Limb (tissue), 2 donors: ENCODE measurements at regions not wholly inside any gene's neighbourhood (a gene's known extent, or its start where the extent isn't known, plus 50 kb on each side); places are given as distances from the start of the nearest gene placed in this dataset.

Source experiments
- DNase-seq, 2 donors: peaks; one replicate each; pipeline ENCODE4 v3.0.0-alpha.2; 2016; ENCODE audit errors: extremely low spot score in 2 of 2

DNA sequence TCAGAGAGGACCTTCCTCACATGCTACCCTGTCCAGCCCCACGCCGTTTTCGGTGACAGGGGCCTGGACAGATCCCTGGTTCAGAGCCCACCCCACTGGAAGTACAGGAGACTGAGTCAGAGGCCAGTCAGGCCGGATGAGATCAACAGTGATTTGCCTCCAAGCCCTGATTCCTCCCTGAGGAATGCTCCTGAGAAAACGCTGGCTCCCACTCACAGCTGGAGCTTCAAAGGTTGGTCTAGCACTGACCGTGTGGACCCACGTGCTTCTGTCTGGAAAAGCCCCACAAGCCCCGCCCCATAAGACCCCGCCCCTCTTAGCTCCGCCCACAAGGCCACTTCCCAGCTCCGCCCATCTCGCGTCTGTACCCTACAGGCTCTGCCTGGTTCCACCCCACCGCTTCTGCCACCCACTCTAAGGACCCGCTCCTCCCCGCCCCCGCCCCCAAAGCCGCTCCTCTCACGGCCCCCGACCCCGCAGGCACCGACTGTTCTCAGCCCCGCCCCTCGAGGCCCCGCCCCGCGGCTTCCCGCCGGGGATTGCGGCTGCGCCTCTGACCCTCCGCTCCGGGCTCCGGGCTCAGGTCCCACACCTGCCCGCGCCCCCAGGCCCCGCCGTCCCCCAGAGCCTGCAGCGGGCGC lies 64.9 kb upstream of the BHLHE23 start:
- DNase-seq: peak in 1 of 2 donors; percentile 62

DNA sequence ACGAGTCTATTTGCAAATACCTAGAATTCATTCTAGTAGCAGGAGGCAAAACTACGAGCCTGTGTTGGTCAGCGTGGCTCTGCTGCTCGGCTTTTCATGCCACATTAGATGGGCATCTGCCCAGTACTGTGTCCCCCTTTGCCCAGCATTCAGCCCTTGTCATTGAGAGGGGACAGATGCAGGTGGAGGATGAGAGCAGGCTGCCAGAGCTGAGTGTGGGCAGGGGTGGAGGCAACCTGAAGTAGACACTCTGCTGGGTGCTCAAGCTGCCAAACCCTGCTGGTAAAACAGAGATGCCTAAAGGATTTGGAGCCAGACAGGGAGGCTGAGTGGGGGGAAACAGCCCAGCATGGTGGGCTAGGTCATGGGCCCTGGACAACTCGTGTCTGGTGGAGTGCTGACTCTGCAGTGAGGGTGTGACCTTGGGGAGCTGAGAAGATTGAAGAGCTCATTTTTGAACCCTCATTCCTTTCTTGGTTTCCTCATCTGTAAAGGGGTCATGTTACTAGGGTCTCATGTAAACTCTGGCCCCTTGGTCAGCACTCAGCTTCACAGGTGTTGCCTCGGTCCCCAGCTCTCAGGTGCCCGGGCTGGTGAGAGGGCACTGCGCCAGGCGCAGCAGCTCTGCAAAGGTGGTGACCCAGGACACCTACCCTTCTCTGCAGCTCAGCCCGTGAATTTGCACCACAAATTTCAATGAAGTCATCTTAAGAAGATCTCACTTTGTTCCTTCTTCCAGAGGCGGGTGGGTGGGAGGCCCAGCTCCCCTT lies 64.2 kb upstream of the BHLHE23 start:
- DNase-seq: no peak

DNA sequence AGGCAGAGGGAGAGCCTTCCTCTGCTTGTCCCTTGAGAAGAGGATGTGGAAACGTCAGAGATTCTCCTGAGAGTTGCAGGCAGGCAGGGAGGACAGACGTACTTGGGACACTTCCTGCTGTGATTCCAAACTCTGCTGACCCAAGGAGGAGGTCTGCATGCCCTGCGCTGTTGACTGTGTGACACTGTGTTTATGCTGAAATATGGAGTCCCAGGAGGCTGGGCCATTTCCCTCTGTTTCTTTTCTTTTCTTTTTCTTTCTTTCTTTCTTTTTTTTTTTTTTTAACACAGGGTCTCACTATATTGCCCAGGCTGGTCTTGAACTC lies 63.5 kb upstream of the BHLHE23 start:
- DNase-seq: no peak

DNA sequence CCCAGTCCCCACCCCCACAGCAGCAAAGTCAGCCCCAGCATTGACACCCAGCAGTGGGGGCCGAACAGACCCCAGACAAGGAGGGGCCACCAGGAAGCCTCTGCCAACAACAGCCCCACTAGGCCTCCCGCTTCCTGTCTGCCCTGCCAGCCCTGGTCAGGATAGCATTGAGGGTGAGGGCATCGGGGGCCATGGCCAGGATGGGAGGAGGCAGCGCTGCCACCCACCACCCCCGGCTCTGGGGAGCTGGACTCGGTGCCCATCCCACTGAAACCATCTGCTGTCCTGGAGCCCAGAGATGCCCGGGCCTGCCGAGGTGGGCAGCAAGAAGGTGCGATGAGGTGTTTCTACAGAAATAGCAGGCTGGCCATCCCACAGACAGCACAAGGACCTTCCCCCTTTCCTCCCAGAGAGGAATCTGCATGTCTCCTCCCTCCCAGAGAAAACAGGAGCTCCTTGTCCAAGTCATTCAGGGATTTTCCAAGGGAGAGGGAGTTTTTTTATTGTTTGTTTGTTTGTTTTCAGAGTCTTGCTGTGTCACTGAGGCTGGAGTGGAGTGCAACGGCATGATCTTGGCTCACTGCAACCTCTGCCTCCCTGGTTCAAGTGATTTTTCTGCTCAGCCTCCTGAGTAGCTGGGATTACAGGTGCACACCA lies 62.1 kb upstream of the BHLHE23 start:
- DNase-seq: no peak

DNA sequence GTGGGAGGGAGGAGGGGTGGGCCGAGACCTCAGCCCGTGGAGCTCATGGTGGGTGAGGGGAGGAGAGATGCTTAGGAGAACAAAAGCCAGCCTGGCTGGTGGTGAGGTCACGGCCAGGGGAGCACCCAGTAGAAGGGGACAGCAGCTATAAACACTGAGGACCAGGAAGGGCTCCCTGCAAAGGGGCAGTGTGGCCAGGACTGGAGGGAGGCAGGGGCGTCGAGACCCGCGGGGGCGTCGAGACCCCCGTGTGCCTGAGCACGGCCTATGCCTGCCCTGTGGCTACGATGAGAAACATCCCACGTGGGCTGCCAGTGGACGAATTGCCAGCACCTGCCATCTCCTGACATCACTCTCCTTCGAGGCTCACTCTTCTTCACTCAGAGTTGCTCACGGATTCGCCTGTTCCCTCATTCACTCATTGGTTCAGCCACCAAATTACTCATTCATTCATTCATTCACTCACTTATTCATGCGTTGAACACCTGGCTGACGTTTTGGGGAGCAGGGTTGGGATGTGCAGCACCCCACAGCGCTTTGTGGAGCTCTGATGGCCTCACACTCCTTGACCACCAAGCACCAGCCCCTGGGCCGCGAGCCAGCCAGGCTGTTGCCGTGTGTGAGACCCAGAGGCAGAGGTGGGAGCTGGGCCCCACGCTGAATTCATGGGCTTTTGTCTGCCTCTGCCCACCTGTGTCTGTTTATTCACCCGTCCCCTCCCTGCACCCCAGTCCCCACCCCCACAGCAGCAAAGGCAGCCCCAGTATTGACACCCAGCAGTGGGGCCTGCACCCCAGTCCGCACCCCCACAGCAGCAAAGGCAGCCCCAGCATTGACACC lies 61.2 kb upstream of the BHLHE23 start:
- DNase-seq: no peak

DNA sequence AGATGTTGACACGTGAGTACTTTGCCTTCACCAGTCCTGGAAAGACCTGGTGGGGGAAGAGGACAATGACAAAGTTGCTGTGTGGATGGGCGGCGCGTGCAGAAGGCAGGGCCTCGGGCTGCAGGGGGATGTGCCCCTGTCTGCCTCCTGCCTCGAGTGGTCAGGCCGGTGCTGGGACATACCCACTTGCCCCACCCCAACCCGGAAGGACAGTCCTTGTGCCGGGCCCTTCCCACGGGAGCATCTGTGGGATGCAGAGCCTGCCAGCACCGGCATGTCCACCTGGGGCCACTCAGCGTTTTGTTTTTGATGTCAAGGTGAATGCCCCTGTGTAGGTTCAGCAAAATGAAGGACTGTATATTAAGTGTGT lies 60.5 kb upstream of the BHLHE23 start:
- DNase-seq: no peak

DNA sequence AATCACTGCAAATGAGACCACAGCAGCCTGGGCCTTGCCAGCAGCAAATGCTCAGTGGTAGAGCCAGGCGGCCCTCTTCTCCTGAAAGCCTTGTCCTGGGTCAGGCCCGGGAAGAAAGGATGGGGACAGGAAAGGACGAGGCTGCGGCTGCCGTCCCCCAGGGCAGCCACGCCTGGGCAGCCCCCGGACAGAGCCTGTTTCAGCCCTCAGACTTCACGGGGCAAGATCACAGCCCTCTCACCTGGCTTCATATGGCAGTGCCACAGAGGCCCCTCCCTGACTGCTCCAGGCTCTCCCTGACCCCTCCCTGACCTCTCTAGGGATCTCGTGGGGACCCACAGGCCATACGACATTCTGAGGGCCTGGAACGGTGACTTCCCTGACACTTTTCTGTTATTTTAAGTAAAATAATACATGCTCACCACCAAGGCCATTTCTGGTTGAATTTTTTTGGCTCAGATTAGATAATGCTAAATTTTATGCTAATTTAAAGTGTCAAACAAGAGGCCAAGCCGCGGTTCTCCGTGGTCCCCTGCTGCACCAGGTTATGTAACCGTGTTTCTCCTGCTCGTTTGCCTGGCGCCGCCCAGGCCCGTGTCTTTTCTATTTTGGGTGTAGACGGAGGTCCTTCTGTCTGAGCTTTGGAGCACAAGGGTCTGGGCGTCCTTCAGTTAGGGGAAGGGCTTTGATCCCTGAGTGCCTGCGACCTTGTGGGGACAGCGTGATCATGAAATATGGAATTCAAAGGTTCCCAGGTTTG lies 59.9 kb upstream of the BHLHE23 start:
- no peak for DNase-seq

DNA sequence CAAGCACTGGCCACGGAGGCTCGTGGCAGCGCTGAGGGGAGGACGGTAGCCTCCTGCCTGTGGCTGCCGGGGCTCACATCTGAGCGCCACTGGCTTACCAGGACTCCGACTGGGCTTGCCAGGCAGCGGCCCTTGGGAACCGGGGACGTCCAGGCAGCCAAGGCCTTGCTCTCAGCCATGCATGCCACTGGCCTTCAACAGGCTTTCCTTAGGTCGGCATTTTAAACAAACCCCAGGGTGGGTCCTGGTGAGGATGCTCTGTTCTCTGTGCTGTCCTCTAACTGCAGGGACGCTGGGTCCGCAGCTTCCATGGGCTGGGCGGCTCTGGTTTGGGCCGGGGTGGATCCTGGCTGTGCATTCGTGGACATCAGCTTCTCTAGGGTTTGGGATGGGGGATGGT lies 59.1 kb upstream of the BHLHE23 start:
- no peak for DNase-seq

DNA sequence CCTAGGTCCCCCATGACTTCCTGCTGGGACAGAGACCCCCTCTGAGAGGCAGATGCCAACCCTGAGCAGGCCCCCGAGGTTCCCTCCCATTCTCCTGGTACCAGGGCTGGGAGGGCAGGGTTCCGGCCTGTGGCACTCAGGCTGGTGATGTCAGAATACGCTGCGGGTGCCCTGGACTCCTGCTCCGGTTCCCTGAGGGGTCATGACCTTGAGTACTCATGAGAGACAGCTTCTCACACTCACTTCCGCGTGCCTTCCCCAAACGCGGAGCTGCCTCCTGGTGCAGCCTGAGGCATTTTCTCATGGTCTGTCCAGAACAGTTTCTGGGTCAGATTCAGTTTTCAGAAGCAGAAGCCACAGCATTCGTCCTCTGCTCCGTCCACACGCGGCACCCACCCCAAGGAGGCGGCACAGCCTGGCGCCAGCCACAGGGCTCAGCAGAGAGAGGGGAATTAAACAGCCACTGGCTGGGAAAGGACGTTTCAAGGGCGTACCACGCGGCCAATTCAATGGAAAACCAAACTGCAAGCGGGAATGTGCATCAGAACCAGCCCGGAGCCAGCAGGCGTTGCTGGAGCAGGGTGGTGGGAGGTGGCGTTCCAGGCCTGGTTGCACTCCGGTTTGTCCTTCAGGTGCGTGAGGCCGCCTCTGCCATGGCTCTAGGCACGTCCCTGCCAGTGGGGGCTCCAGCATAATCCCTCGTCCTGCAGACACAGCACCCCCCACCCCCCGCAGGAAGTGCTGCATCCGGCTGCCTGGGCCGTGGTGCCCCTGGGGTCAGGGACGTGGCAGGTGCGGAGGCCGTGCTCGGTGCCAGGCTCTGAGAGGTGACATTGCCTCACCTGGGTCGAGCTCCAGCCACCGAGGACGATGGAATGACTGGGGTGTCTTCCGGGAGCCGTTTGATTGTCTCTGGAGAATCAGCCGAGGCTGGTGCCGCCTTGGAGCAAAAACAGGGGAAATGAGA lies 58.3 kb upstream of the BHLHE23 start:
- no peak for DNase-seq

DNA sequence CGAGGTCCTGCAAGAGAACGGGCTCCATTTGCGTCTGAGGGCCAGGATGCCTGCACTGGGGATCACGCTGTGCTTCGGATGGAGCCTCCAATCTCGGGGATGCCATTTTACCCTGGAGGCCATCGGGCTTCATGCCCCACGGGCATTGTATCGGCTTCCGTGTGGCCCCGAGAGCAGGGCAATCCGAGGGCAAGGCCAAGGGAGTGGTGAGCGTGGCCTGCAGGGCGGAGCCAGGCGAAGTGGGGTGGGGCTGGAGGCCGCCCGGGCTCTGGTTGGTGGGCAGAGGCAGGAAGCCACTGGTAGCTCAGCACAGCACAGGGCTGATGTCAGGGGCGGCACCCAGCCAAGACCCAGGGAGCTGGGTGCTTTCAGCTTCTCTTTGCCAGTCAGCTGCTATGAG lies 57.5 kb upstream of the BHLHE23 start:
- DNase-seq: no peak

DNA sequence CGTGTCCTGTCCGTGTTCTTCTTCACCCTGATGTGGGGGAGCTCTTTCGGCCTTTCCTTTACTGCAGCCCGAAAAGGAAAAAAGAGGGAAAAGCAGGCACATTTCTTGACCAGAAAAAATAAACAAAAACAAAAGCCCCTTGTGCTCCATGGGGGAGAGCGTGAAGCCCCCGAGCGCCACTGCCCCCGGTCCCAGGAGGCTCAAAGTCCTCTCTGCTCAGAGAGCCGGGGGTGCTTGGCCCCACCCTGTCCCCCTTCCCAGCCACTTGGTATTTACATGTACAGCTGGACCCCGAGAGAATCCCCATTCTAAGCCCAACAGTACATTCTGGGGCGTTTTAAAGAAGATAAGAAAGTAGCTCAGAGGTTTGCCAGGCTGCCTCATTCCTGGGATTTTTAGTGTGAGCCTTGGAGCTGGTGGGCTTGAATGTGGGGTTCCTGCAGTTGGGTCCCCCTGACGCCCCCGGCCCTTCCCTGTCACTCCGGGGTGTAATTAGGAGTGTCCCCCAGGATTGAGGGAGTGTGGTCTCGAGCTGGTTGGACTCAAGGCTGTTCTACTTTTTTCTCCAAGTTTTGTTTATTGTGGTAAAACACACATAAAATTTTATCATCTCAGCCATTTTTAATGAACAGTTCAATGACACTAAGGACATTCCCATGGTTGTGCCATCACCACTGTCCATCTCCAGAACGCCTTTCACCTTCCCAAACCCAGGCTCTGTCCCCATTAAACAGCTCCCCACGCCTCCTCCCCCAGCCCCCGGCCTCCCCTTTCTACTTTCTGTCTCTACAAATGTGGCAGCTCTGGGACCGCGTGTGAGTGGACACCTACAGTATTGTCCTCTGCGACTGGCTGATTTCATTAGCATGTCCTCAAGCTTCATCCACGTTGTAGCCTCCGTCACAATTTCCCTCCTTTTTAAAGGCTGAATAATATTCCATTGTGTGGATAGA lies 55.7 kb upstream of the BHLHE23 start:
- DNase-seq: peak in 1 of 2 donors; percentile 7

DNA sequence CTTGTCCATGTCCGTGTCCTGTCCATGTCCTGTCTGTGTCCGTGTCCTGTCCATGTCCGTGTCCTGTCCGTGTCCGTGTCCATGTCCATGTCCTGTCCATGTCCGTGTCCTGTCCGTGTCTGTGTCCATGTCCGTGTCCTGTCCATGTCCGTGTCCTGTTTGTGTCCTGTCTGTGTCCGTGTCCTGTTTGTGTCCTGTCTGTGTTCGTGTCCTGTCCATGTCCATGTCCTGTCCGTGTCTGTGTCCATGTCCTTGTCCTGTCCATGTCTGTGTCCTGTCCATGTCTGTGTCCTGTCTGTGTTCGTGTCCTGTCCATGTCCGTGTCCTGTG lies 55.0 kb upstream of the BHLHE23 start:
- peak in 1 of 2 donors; percentile 11 for DNase-seq

DNA sequence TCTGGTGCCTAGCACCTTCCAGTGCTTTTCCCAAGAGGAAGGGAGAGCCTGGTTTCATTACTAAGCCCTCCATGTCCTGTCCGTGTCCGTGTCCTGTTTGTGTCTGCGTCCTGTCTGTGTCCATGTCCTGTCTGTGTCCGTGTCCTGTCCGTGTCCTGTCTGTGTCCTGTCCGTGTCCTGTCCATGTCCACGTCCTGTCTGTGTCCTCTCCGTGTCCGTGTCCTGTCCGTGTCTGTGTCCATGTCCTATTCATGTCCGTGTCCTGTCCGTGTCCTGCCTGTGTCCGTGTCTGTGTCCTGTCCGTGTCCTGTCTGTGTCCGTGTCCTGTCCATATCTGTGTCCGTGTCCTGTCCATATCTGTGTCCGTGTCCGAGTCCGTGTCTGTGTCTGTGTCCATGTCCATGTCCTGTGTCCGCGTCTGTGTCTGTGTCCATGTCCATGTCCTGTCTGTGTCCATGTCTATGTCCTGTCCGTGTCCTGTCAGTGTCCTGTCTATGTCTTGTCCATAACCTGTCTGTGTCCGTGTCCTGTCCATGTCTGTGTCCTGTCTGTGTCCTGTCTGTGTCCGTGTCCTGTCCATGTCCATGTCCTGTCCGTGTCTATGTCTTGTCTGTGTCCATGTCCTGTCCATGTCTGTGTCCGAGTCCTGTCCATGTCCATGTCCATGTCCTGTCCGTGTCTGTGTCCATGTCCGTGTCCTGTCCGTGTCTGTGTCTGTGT lies 54.4 kb upstream of the BHLHE23 start:
- peak in 1 of 2 donors; percentile 11 for DNase-seq

DNA sequence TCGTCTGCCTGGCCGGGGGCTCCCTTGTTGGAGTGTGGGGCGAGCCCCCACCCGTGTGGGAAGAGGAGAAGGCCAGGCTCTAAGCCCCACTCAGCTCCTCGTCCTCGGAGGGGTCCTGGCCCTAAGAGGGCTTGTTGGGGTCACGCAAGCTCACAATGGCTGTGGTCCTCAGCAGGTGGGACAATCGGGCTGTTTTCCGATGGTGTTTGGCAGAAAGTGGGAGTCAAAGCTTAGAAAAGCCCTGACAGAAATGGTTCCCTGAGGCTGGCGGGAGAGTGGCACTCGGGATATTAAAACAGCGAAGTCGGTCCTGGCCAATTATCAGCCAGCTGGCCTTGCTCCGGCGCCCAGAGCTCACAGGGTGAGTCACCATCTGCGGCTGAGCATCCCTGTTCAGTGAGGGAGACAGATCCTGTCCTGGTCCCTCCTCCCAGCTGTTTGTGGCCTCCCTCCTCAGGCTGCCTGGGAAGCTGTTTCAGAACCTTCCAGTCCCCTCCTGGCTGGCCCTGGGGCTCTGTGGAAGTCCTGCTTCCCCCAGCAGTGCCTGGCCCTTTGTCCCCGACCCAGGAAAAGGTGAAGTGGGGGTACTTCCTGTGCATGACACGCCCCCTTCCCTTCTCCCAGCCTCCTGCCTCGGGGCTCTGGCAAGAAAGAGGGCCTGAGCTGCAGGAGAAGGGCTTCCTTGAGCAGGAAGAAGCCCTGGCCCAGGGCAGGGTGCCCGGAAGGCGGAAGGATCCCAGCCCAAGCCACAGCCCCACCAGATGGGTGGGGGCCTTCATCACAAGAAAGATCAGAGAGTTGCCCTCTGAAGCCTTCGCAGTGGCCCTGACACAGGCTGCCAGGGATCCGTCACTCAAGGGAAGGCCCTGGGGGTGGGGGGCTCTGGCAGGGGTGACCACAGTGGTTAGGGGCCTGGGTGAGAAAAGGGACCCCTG lies 53.6 kb upstream of the BHLHE23 start:
- peak in 1 of 2 donors; percentile 32 for DNase-seq

DNA sequence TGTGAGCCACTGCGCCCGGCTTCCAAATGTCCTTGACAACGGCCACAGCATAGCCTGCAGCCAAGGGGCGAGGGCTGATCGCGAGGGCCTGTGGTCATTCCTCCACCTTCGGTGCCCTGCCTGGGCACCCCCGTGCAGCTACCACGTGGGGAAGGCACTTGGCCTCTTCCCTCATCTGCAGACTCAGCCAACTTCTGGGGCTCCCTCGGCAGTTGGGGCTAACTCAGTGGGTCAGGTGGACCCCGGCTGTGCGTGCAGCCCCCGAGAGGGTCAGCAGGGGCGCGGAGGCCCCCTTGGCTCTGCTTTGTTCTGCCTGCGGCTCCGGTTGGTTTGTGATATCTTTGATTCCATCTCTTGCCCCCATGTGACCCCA lies 52.9 kb upstream of the BHLHE23 start:
- DNase-seq: no peak

DNA sequence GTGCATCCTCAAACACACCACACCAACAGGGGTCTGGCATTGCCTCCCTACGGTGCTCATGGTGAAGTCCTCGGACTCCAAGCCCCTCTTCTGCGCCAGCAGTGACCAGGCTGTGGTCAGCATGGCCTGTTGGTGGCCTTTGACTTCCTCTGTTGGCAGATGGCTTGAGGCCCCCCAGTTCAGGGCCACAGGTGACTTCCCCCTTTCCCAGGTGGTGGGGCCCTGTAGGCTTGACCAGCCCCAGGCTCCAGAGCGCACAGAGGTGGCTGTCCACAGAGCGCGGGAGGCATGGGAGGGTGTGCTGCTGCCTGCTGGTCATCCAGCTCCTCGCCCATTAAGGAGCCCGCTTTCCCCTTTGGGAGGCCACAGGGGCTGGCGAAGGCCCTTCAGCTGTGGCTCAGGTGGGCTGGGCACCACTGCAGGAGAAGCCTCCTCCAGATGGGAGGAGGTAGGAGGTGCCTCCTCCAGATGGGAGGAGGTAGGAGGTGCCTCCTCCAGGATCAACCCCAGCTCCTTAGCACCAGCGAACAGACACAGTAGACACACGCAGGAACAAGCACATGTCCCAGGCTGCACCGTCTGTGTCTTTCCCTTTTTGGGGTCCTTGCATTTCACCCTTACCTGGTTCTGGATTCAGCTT lies 52.1 kb upstream of the BHLHE23 start:
- DNase-seq: peak in 1 of 2 donors; percentile 26
